Hepatocyte (in vitro differentiated cells): ENCODE measurements at regions not wholly inside any gene's neighbourhood (a gene's known extent, or its start where the extent isn't known, plus 50 kb on each side); places are given as distances from the start of the nearest gene placed in this dataset.

Experiments
- DNase-seq: peaks from one replicate; pipeline ENCODE4 v3.0.0-alpha.2; 2016; ENCODE audit warnings: low spot score
- H2AFZ ChIP-seq: fragments of 200-600 bp; sonication (generic); 2 replicates; pipeline ENCODE4 v1.6.0; 2016; ENCODE audit warnings: antibody characterized with exemption, mild to moderate bottlenecking
- H3K27ac ChIP-seq: fragments of 200-600 bp; sonication (generic); 2 replicates; pipeline ENCODE4 v1.5.1; 2016; ENCODE audit warnings: mild to moderate bottlenecking
- H3K27me3 ChIP-seq: fragments of 200-600 bp; sonication (generic); 2 replicates; pipeline ENCODE4 v1.6.1; 2016
- H3K36me3 ChIP-seq: fragments of 200-600 bp; sonication (generic); replicated peaks from 2 replicates; pipeline ENCODE4 v1.5.1; 2016; ENCODE audit warnings: low read depth; ENCODE audit not compliant: insufficient read depth
- H3K4me1 ChIP-seq: fragments of 200-600 bp; sonication (generic); 2 replicates; pipeline ENCODE4 v1.5.1; 2016; ENCODE audit warnings: mild to moderate bottlenecking, moderate library complexity; ENCODE audit not compliant: insufficient read depth
- H3K4me2 ChIP-seq: fragments of 200-600 bp; sonication (generic); 2 replicates; pipeline ENCODE4 v1.6.0; 2016
- H3K4me3 ChIP-seq: fragments of 200-600 bp; sonication (generic); 2 replicates; pipeline ENCODE4 v1.5.1; 2016; ENCODE audit warnings: mild to moderate bottlenecking
- H3K79me2 ChIP-seq: fragments of 200-600 bp; sonication (generic); 2 replicates; pipeline ENCODE4 v1.6.0; 2017; ENCODE audit warnings: mild to moderate bottlenecking
- H3K9me2 ChIP-seq: fragments of 200-600 bp; sonication (generic); replicated peaks from 2 replicates; pipeline ENCODE4 v1.6.0; 2017; ENCODE audit warnings: mild to moderate bottlenecking; ENCODE audit not compliant: insufficient read depth
- H3K9me3 ChIP-seq: fragments of 200-600 bp; sonication (generic); 2 replicates; pipeline ENCODE4 v1.5.1; 2016; ENCODE audit warnings: low read depth, mild to moderate bottlenecking
- H4K20me1 ChIP-seq: fragments of 200-600 bp; sonication (generic); 2 replicates; pipeline ENCODE4 v1.6.0; 2016; ENCODE audit warnings: mild to moderate bottlenecking; ENCODE audit not compliant: insufficient read depth, poor library complexity, severe bottlenecking
- EZH2 ChIP-seq: fragments of 200-600 bp; sonication (generic); IDR thresholded peaks from 2 replicates; pipeline ENCODE4 v1.6.1; 2016; ENCODE audit warnings: antibody characterized with exemption, mild to moderate bottlenecking, borderline replicate concordance
- EZH2phosphoT487 ChIP-seq: fragments of 200-600 bp; sonication (generic); IDR thresholded peaks from one replicate; pipeline ENCODE4 v1.6.1; 2018; ENCODE audit warnings: antibody characterized with exemption, mild to moderate bottlenecking, low read depth, moderate library complexity; ENCODE audit not compliant: unreplicated experiment, severe bottlenecking
- WGBS: methylation state at CpG from one replicate; pipeline ENCODE4 v1.1.6; 2016; ENCODE audit warnings: low lambda C conversion rate; ENCODE audit errors: missing lambda C conversion rate; 5-methylcytosine and 5-hydroxymethylcytosine counted together
- TF ChIP-seq, protein P1 (sequence below): fragments of 200-600 bp; sonication (generic); IDR thresholded peaks from 2 replicates; pipeline ENCODE4 v1.5.1; 2016; ENCODE audit warnings: antibody characterized with exemption, mild to moderate bottlenecking; ENCODE audit not compliant: poor library complexity

DNA sequence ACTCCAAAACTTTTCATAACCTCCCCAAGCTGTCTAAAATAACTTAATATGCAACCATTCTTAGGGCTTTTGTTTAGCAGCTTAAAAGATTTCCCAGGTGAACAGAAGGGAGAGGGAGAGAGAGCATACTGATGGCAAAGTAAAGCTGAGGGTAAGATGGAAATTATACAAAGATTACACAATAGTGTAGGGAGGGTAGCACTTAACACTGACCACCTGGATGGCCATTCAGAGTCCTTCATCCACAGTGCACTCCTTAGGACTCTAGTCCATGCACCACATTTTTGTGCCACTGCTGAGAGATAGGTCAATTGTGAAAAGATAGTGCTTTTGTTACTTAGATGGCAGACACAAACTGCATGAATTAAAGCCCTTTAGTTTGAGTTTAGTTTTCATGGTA, 574.6 kb downstream of the LMO4 start:
- Histone ChIP-seq H3K4me3 (no peak overlapping the region), H3K79me2 (no peaks in the 10 kb centered on the region), H3K9me2 (no peaks in the 10 kb centered on the region), H3K27ac (peak overlapping the region; percentile 84), H3K4me1 (peaks cover 39% of the 10 kb centered on the region), H3K9me3 (no peaks in the 10 kb centered on the region), H2AFZ (peak overlapping the region; percentile 13), H3K27me3 (no peaks in the 10 kb centered on the region), H4K20me1 (no peaks in the 10 kb centered on the region), H3K36me3 (no peaks in the 10 kb centered on the region), H3K4me2 (peak overlapping the region; percentile 58)
- no peak for DNase-seq
- TF ChIP-seq, protein P1, sequence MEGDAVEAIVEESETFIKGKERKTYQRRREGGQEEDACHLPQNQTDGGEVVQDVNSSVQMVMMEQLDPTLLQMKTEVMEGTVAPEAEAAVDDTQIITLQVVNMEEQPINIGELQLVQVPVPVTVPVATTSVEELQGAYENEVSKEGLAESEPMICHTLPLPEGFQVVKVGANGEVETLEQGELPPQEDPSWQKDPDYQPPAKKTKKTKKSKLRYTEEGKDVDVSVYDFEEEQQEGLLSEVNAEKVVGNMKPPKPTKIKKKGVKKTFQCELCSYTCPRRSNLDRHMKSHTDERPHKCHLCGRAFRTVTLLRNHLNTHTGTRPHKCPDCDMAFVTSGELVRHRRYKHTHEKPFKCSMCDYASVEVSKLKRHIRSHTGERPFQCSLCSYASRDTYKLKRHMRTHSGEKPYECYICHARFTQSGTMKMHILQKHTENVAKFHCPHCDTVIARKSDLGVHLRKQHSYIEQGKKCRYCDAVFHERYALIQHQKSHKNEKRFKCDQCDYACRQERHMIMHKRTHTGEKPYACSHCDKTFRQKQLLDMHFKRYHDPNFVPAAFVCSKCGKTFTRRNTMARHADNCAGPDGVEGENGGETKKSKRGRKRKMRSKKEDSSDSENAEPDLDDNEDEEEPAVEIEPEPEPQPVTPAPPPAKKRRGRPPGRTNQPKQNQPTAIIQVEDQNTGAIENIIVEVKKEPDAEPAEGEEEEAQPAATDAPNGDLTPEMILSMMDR = no peak
- TF ChIP-seq EZH2 = no peak
- TF ChIP-seq EZH2phosphoT487 = no peak

DNA sequence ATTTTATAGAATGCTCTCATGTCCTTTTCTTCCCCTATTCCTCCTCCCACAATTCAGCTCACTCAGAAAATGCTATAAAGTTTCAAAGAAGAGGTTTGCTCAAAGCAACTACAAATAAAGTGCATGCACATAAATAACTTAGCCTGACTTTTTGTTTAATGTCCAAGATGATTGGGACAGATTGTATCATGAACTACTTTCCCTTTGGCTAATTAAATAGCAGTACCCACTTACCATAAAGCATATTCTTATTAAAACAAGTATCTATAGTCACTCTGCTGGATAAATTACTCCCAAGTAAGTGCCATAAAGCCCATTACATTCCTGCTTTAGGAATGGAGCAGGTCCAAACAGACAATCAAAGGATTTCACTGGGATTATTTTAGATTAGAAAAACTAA, 576.0 kb downstream of the LMO4 start:
- Histone ChIP-seq H3K4me1 (peaks cover 31% of the 10 kb centered on the region), H3K27me3 (no peaks in the 10 kb centered on the region), H2AFZ (no peak overlapping the region), H3K4me2 (no peak overlapping the region), H3K9me3 (no peaks in the 10 kb centered on the region), H3K79me2 (no peaks in the 10 kb centered on the region), H3K27ac (no peak overlapping the region), H4K20me1 (no peaks in the 10 kb centered on the region), H3K4me3 (no peak overlapping the region), H3K9me2 (no peaks in the 10 kb centered on the region), H3K36me3 (no peaks in the 10 kb centered on the region)
- no peak for DNase-seq
- TF ChIP-seq EZH2 = no peak
- TF ChIP-seq, protein P1 = no peak
- TF ChIP-seq EZH2phosphoT487 = no peak

DNA sequence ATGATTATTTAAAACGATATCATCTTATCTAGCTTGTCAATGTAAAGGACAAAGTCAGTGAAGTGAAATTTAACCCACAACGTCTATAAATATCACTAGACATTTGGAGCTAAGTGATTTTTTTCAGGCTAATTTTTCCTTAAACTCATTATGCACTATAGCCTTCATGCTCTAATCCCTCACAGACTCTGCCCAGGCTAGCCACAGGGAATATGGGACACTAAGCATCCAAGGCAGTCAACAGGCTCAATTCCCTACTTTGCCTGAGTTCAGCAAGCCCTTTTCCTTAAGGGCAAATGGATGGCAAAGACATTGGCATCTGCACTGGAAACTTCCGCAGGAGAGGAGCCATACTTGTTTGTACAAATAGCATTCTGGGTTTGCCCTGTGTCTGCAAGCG, 577.0 kb downstream of the LMO4 start:
- Histone ChIP-seq H3K4me1 (peaks cover 27% of the 10 kb centered on the region), H4K20me1 (no peaks in the 10 kb centered on the region), H3K27ac (no peak overlapping the region), H3K4me3 (no peak overlapping the region), H2AFZ (no peak overlapping the region), H3K36me3 (no peaks in the 10 kb centered on the region), H3K27me3 (no peaks in the 10 kb centered on the region), H3K9me3 (no peaks in the 10 kb centered on the region), H3K9me2 (no peaks in the 10 kb centered on the region), H3K4me2 (no peak overlapping the region), H3K79me2 (no peaks in the 10 kb centered on the region)
- no peak for DNase-seq
- no peak for TF ChIP-seq EZH2
- TF ChIP-seq, protein P1 = no peak
- TF ChIP-seq EZH2phosphoT487 = no peak
- WGBS = 70% methylated on average over 4 of the region's 4 CpGs

DNA sequence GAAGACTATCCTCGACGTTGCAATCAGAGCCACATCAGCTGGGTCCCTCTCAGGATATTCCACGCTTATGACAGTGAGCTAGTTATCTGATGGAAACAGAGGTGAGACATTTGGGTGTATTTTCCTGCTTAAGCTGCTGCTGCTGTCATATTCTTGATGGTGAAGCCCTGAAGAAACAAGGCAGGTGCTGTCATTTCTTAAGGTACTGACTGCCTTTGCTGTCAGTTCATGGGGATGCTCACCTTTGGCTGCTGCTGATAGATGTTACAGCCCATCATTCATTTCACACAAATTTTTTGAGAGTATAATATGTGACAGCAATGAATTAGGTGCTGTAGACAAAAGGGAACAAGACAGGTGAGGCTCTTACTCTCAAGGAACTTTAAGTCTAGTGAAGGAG, 577.4 kb downstream of the LMO4 start:
- H3K4me1 ChIP-seq = peaks cover 27% of the 10 kb centered on the region
- H2AFZ ChIP-seq = no peak overlapping the region
- TF ChIP-seq EZH2phosphoT487 (no peak), EZH2 (no peak)
- TF ChIP-seq, protein P1 = no peak
- no peaks in the 10 kb centered on the region for H3K9me2 ChIP-seq
- no peaks in the 10 kb centered on the region for H3K79me2 ChIP-seq
- no peak overlapping the region for H3K27ac ChIP-seq
- no peaks in the 10 kb centered on the region for H4K20me1 ChIP-seq
- no peaks in the 10 kb centered on the region for H3K27me3 ChIP-seq
- no peak overlapping the region for H3K4me2 ChIP-seq
- no peak for DNase-seq
- no peaks in the 10 kb centered on the region for H3K9me3 ChIP-seq
- no peak overlapping the region for H3K4me3 ChIP-seq
- no peaks in the 10 kb centered on the region for H3K36me3 ChIP-seq
- 88% methylated on average over 3 of the region's 3 CpGs for WGBS
